Forelimb muscle (tissue), 1 donor: ENCODE measurements at regions not wholly inside any gene's neighbourhood (a gene's known extent, or its start where the extent isn't known, plus 50 kb on each side); places are given as distances from the start of the nearest gene placed in this dataset.

Source experiments
- DNase-seq: peaks from one replicate; pipeline ENCODE4 v3.0.0-alpha.2; 2013; ENCODE audit warnings: low read depth

- DNase-seq = no peak
Observed at GRCh38 chr3:30945291-30945690, 50.8 kb upstream of the GADL1 start.

- DNase-seq = no peak
Observed at GRCh38 chr3:30948426-30948825, 54.0 kb upstream of the GADL1 start.

- no peak for DNase-seq
Observed at GRCh38 chr3:30951826-30952225, 57.4 kb upstream of the GADL1 start.

GRCh38 chr3:30952786-30953185, 58.3 kb upstream of the GADL1 start:
- no peak for DNase-seq

GRCh38 chr3:30954426-30954825, 60.0 kb upstream of the GADL1 start:
- no peak for DNase-seq

GRCh38 chr3:30962084-30962483, 67.6 kb upstream of the GADL1 start:
- no peak for DNase-seq

- no peak for DNase-seq
Observed at GRCh38 chr3:30962493-30962892, 68.0 kb upstream of the GADL1 start.

- DNase-seq = no peak
Observed at GRCh38 chr3:30963223-30963722, 68.8 kb upstream of the GADL1 start.

- DNase-seq = no peak
Observed at GRCh38 chr3:30964612-30965011, 70.2 kb upstream of the GADL1 start.

- no peak for DNase-seq
Observed at GRCh38 chr3:30966896-30967295, 72.4 kb upstream of the GADL1 start.

- no peak for DNase-seq
Observed at GRCh38 chr3:30970183-30970582, 75.7 kb upstream of the GADL1 start.

- no peak for DNase-seq
Observed at GRCh38 chr3:30972449-30972848, 78.0 kb upstream of the GADL1 start.

- no peak for DNase-seq
Observed at GRCh38 chr3:30974071-30974470, 79.6 kb upstream of the GADL1 start.

GRCh38 chr3:30977592-30977991, 83.1 kb upstream of the GADL1 start:
- DNase-seq = no peak

- no peak for DNase-seq
Observed at GRCh38 chr3:30980993-30981392, 86.5 kb upstream of the GADL1 start.

- no peak for DNase-seq
Observed at GRCh38 chr3:30982416-30983075, 88.1 kb upstream of the GADL1 start.

- DNase-seq = no peak
Observed at GRCh38 chr3:30984855-30985749, 90.6 kb upstream of the GADL1 start.

GRCh38 chr3:30986551-30986950, 92.1 kb upstream of the GADL1 start:
- no peak for DNase-seq

GRCh38 chr3:30988769-30989168, 94.3 kb upstream of the GADL1 start:
- DNase-seq = no peak

GRCh38 chr3:30989276-30990030, 95.0 kb upstream of the GADL1 start:
- DNase-seq = no peak

- no peak for DNase-seq
Observed at GRCh38 chr3:30996467-30996866, 102.0 kb upstream of the GADL1 start.

GRCh38 chr3:31002730-31003129, 108.3 kb upstream of the GADL1 start:
- DNase-seq = no peak
